ENCODE measurements at regions not wholly inside any gene's neighbourhood (a gene's known extent, or its start where the extent isn't known, plus 50 kb on each side); places are given as distances from the start of the nearest gene placed in this dataset.

DNA sequence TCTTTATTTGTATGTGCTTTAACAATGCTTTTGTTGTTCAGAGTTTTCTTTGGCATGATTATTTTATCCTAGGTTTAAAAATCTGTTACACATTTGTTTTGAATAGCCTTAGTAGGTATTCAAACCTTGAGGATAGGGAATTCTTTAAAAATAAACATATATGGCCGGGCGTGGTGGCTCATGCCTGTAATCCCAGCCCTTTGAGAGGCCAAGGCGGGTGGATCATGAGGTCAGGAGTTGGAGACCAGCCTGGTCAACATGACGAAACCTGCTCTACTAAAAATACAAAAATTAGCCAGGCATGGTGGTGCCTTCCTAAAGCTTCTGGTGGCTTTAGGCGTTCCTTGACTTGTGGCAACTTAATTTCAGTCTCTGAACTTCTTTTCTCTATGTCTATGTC lies 743.3 kb upstream of the EPHA6 start:
- no peak overlapping the region for H3K4me3 ChIP-seq (ENCODE audit: low read length)
- WGBS (ENCODE audit: insufficient coverage), result no CpG with 5 or more reads among the region's 5 CpGs
- no peaks in the 10 kb centered on the region for H3K36me3 ChIP-seq (ENCODE audit: control insufficient read depth, insufficient read depth, low read length)
- no peak overlapping the region for H3K27ac ChIP-seq (ENCODE audit: low read length)
- H3K27me3 ChIP-seq (ENCODE audit: control insufficient read depth, insufficient read depth, low read length), result no peaks in the 10 kb centered on the region
- DNase-seq, result peak; percentile 10
- H3K9me3 ChIP-seq (replicated peaks; ENCODE audit: control insufficient read depth, low read depth, low read length), result peaks cover 16% of the 10 kb centered on the region
- H3K4me1 ChIP-seq (ENCODE audit: control insufficient read depth, insufficient read depth, low read length), result no peaks in the 10 kb centered on the region

DNA sequence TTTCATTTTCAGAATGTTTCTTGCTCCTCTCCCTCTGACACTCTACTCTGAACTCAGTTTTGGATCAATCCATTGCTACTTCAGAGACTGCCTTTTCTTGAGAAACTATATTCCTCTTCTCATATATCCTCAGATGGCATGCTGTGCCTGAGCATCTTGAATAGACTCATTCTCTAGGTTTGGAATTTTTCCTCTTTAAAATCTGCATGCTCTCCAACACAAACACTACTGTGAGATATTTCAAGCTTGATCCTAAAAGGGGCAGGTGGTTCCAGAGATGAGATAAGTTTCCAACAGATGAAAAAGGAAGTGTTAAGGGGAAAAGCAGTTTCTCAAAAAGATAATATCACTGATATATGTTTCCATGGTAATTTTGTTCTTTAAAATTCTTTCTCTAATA lies 742.2 kb upstream of the EPHA6 start:
- no peak overlapping the region for H3K4me3 ChIP-seq (ENCODE audit: low read length)
- H3K27ac ChIP-seq (ENCODE audit: low read length), result no peak overlapping the region
- no peaks in the 10 kb centered on the region for H3K36me3 ChIP-seq (ENCODE audit: control insufficient read depth, insufficient read depth, low read length)
- DNase-seq, result no peak
- H3K9me3 ChIP-seq (replicated peaks; ENCODE audit: control insufficient read depth, low read depth, low read length), result peaks cover 16% of the 10 kb centered on the region
- H3K4me1 ChIP-seq (ENCODE audit: control insufficient read depth, insufficient read depth, low read length), result no peaks in the 10 kb centered on the region
- H3K27me3 ChIP-seq (ENCODE audit: control insufficient read depth, insufficient read depth, low read length), result no peaks in the 10 kb centered on the region

GRCh38 chr3:96083610-96084009 lies 730.8 kb upstream of the EPHA6 start:
- WGBS (ENCODE audit: insufficient coverage), result no CpG with 5 or more reads among the region's 1 CpG
- no peaks in the 10 kb centered on the region for H3K9me3 ChIP-seq (replicated peaks; ENCODE audit: control insufficient read depth, low read depth, low read length)
- no peaks in the 10 kb centered on the region for H3K4me1 ChIP-seq (ENCODE audit: control insufficient read depth, insufficient read depth, low read length)
- H3K27ac ChIP-seq (ENCODE audit: low read length), result no peak overlapping the region
- H3K36me3 ChIP-seq (ENCODE audit: control insufficient read depth, insufficient read depth, low read length), result no peaks in the 10 kb centered on the region
- no peaks in the 10 kb centered on the region for H3K27me3 ChIP-seq (ENCODE audit: control insufficient read depth, insufficient read depth, low read length)
- no peak for DNase-seq
- H3K4me3 ChIP-seq (ENCODE audit: low read length), result no peak overlapping the region

GRCh38 chr3:96086018-96086417 lies 728.4 kb upstream of the EPHA6 start:
- no peaks in the 10 kb centered on the region for H3K27me3 ChIP-seq (ENCODE audit: control insufficient read depth, insufficient read depth, low read length)
- WGBS (ENCODE audit: insufficient coverage), result no CpG with 5 or more reads among the region's 2 CpGs
- no peak overlapping the region for H3K27ac ChIP-seq (ENCODE audit: low read length)
- H3K4me1 ChIP-seq (ENCODE audit: control insufficient read depth, insufficient read depth, low read length), result no peaks in the 10 kb centered on the region
- no peak for DNase-seq
- H3K4me3 ChIP-seq (ENCODE audit: low read length), result no peak overlapping the region
- H3K9me3 ChIP-seq (replicated peaks; ENCODE audit: control insufficient read depth, low read depth, low read length), result peaks cover 1% of the 10 kb centered on the region
- no peaks in the 10 kb centered on the region for H3K36me3 ChIP-seq (ENCODE audit: control insufficient read depth, insufficient read depth, low read length)

- peak; percentile 31 for DNase-seq
- H3K4me1 ChIP-seq (ENCODE audit: control insufficient read depth, insufficient read depth, low read length), result no peaks in the 10 kb centered on the region
- WGBS (ENCODE audit: insufficient coverage), result no CpG with 5 or more reads among the region's 2 CpGs
Measured at GRCh38 chr3:96101006-96101560, 713.3 kb upstream of the EPHA6 start.

GRCh38 chr3:96106701-96107100 lies 707.7 kb upstream of the EPHA6 start:
- Histone ChIP-seq H3K4me3 (ENCODE audit: low read length) (no peak overlapping the region), H3K27ac (ENCODE audit: low read length) (no peak overlapping the region), H3K9me3 (replicated peaks; ENCODE audit: control insufficient read depth, low read depth, low read length) (no peaks in the 10 kb centered on the region), H3K4me1 (ENCODE audit: control insufficient read depth, insufficient read depth, low read length) (no peaks in the 10 kb centered on the region), H3K36me3 (ENCODE audit: control insufficient read depth, insufficient read depth, low read length) (no peaks in the 10 kb centered on the region), H3K27me3 (ENCODE audit: control insufficient read depth, insufficient read depth, low read length) (no peaks in the 10 kb centered on the region)
- no CpG with 5 or more reads among the region's 2 CpGs for WGBS (ENCODE audit: insufficient coverage)
- no peak for DNase-seq

More at GRCh38 chr3:96101006-96101560, 713.3 kb upstream of the EPHA6 start:
- Histone ChIP-seq H3K4me3 (ENCODE audit: low read length) (no peak overlapping the region), H3K9me3 (replicated peaks; ENCODE audit: control insufficient read depth, low read depth, low read length) (no peaks in the 10 kb centered on the region), H3K27ac (ENCODE audit: low read length) (no peak overlapping the region), H3K27me3 (ENCODE audit: control insufficient read depth, insufficient read depth, low read length) (no peaks in the 10 kb centered on the region), H3K36me3 (ENCODE audit: control insufficient read depth, insufficient read depth, low read length) (no peaks in the 10 kb centered on the region)

All from muscle of leg (tissue), 3 donors.